Neutrophil (primary cell): ENCODE measurements at regions not wholly inside any gene's neighbourhood (a gene's known extent, or its start where the extent isn't known, plus 50 kb on each side); places are given as distances from the start of the nearest gene placed in this dataset.

Source experiments
- H3K27ac ChIP-seq: fragments of 200-600 bp; sonication (generic); 2 replicates; pipeline ENCODE4 v1.5.1; 2016; ENCODE audit warnings: mild to moderate bottlenecking, moderate library complexity
- H3K27me3 ChIP-seq: fragments of 200-600 bp; sonication (generic); 2 replicates; pipeline ENCODE4 v1.6.0; 2016; ENCODE audit warnings: mild to moderate bottlenecking
- H3K36me3 ChIP-seq: fragments of 200-600 bp; sonication (generic); 2 replicates; pipeline ENCODE4 v1.5.1; 2017
- H3K4me1 ChIP-seq, 2 experiments: fragments of 200-600 bp in 1 of 2; sonication (generic) in 1 of 2; 1 replicate in 1 of 2; 2 replicates in 1 of 2; pipeline versions ENCODE4 v1.5.1 to v1.6.1; 2013 to 2016; ENCODE audit warnings: low read depth in 1 of 2, low read length in 1 of 2, mild to moderate bottlenecking in 1 of 2, moderate library complexity in 1 of 2; ENCODE audit not compliant: control insufficient read depth in 1 of 2, insufficient read depth in 1 of 2
- H3K4me3 ChIP-seq, 2 experiments: fragments of 200-600 bp in 1 of 2; sonication (generic) in 1 of 2; 1 replicate in 1 of 2; 2 replicates in 1 of 2; pipeline ENCODE4 v1.5.1; 2013 to 2016; ENCODE audit warnings: low read depth in 1 of 2, low read length in 1 of 2, mild to moderate bottlenecking in 1 of 2, moderate library complexity in 1 of 2
- H3K9me3 ChIP-seq: fragments of 200-600 bp; sonication (generic); 2 replicates; pipeline ENCODE4 v1.5.1; 2016
- TF ChIP-seq, protein P1 (sequence below): fragments of 200-600 bp; sonication (generic); IDR thresholded peaks from 2 replicates; pipeline ENCODE4 v1.5.1; 2016; ENCODE audit warnings: antibody characterized with exemption

- Histone ChIP-seq H3K9me3 (no peaks in the 10 kb centered on the region), H3K27ac (no peak overlapping the region), H3K4me1 (no peaks in the 10 kb centered on the region), H3K4me3 (no peak overlapping the region), H3K27me3 (no peaks in the 10 kb centered on the region), H3K36me3 (no peaks in the 10 kb centered on the region)
- TF ChIP-seq, protein P1, sequence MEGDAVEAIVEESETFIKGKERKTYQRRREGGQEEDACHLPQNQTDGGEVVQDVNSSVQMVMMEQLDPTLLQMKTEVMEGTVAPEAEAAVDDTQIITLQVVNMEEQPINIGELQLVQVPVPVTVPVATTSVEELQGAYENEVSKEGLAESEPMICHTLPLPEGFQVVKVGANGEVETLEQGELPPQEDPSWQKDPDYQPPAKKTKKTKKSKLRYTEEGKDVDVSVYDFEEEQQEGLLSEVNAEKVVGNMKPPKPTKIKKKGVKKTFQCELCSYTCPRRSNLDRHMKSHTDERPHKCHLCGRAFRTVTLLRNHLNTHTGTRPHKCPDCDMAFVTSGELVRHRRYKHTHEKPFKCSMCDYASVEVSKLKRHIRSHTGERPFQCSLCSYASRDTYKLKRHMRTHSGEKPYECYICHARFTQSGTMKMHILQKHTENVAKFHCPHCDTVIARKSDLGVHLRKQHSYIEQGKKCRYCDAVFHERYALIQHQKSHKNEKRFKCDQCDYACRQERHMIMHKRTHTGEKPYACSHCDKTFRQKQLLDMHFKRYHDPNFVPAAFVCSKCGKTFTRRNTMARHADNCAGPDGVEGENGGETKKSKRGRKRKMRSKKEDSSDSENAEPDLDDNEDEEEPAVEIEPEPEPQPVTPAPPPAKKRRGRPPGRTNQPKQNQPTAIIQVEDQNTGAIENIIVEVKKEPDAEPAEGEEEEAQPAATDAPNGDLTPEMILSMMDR, result no peak
Measured at GRCh38 chr13:83538636-83539035, 343.6 kb downstream of the SLITRK1 start.

DNA sequence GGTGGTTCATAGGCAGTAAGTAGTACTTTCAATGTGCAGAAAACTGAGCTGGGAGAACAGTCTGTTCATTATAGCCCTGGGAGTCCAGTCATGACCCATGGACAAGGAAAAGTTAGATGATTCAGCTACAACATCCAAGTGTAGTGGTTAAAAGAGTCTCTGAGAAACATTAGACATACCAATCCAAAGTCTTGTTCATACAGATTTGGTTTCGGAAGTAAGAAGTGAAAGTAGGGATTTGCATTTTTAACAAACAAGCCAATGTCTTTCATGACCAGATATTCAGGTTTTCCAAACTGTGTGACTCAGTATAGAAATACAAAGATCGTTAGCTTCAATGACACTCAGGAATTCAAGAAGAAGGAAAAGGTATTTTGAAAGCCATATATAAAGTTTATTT is 345.3 kb downstream of the SLITRK1 start:
- Histone ChIP-seq H3K4me1 (no peaks in the 10 kb centered on the region), H3K27ac (no peak overlapping the region), H3K36me3 (no peaks in the 10 kb centered on the region), H3K27me3 (no peaks in the 10 kb centered on the region), H3K9me3 (no peaks in the 10 kb centered on the region), H3K4me3 (no peak overlapping the region)
- TF ChIP-seq, protein P1, result no peak

DNA sequence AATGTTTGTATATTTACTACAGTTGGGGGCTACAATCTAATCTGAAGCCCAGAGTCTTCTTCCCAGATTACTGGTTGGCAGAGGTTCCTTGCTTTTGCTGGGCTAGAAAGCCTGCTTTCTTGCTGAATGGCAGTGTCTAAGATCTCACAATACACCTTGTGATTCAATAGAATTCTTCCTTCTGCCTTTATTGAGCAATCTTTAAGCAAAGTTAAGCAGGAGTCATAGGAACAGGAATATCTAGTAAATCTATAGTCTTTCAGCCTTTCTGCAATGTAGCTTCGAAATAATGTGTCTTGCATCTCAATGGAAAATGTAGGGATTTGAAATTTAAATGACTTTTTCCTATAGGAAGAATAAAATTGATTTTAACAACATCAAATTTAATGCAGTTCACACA is 346.1 kb downstream of the SLITRK1 start:
- no peaks in the 10 kb centered on the region for H3K27me3 ChIP-seq
- TF ChIP-seq, protein P1, result no peak
- no peak overlapping the region for H3K4me3 ChIP-seq
- no peaks in the 10 kb centered on the region for H3K9me3 ChIP-seq
- no peaks in the 10 kb centered on the region for H3K36me3 ChIP-seq
- no peak overlapping the region for H3K27ac ChIP-seq
- H3K4me1 ChIP-seq, result no peaks in the 10 kb centered on the region

DNA sequence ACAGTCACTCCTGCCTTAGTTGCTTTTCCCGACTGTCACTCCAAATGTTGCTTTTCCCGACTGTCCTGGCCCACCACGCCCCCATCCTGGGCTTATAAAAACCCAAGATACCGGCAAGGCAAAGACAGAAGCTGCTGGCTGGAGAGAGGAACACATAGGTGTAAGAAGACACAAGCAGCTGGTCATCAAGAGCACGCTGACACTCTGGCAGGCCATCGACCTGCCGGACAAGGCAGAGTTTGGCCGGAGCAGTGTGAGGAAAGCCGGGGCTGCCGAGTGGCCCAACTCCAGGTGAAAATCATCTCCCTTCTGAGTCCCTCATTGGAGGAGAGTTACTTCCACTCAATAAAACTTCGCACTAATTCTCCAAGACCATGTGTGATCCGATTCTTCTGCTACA is 349.5 kb downstream of the SLITRK1 start:
- no peaks in the 10 kb centered on the region for H3K27me3 ChIP-seq
- H3K36me3 ChIP-seq, result no peaks in the 10 kb centered on the region
- H3K4me3 ChIP-seq, result no peak overlapping the region
- H3K4me1 ChIP-seq, result no peaks in the 10 kb centered on the region
- no peak overlapping the region for H3K27ac ChIP-seq
- H3K9me3 ChIP-seq, result no peaks in the 10 kb centered on the region
- TF ChIP-seq, protein P1, result no peak

GRCh38 chr13:83531022-83531421 is 351.3 kb downstream of the SLITRK1 start:
- Histone ChIP-seq H3K9me3 (no peaks in the 10 kb centered on the region), H3K4me1 (no peaks in the 10 kb centered on the region), H3K36me3 (no peaks in the 10 kb centered on the region), H3K27me3 (no peaks in the 10 kb centered on the region), H3K27ac (no peak overlapping the region), H3K4me3 (no peak overlapping the region)
- TF ChIP-seq, protein P1, result no peak

DNA sequence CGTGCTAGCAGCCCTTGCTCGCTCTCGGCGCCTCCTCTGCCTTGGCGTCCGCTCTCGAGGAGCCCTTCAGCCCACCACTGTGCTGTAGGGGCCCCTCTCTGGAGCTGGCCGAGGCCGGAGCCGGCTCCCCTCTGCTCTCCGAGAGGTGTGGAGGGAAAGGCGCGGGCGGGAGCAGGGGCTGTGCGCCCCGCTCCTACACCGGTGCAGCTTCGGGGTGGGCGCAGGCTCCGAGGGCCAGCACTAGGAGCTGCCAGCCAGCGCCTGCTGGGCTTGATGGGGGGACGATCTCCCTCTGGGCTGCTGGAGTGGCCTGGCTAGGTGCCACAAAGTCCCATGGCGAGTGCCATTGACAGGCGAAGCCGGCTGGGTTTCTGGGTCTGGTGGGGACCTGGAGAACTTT is 365.5 kb downstream of the SLITRK1 start:
- Histone ChIP-seq H3K4me3 (no peak overlapping the region), H3K27me3 (no peaks in the 10 kb centered on the region), H3K9me3 (no peaks in the 10 kb centered on the region), H3K27ac (no peak overlapping the region), H3K4me1 (no peaks in the 10 kb centered on the region), H3K36me3 (no peaks in the 10 kb centered on the region)
- TF ChIP-seq, protein P1, result no peak
